ENCODE measurements at regions not wholly inside any gene's neighbourhood (a gene's known extent, or its start where the extent isn't known, plus 50 kb on each side); places are given as distances from the start of the nearest gene placed in this dataset.

DNA sequence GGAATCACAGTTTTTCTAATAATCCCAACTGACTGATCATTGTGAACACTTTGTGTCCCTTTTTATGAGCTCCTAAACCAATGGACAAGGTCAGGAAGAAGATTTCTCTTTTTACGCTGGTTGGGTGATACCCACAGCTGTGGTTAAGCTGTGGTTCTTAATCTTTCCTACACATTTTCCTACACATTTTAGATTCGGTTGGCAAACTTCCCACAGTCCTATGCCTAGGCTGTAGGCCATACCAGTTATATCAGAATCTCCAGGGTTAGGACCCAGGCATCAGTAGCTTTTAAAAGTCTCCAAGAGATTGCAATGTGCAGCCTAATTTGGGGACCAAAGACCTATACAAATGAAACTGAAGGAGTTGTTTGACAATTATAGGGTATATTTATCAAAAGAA, 203.0 kb downstream of the SP3 start:
- H3K4me1 ChIP-seq (ENCODE audit: insufficient read depth, low read length), result no peaks in the 10 kb centered on the region
- no peaks in the 10 kb centered on the region for H3F3A ChIP-seq (ENCODE audit: low read length, unreplicated experiment)
- H3K9me2 ChIP-seq (replicated peaks; ENCODE audit: low read length), result no peaks in the 10 kb centered on the region
- H3K9me3 ChIP-seq (ENCODE audit: low read length), result no peaks in the 10 kb centered on the region
- ATAC-seq, result no peak
- no peaks in the 10 kb centered on the region for H4K20me1 ChIP-seq (ENCODE audit: low read length)
- H3K36me3 ChIP-seq (ENCODE audit: low read depth, low read length), result no peaks in the 10 kb centered on the region
- intact Hi-C loops (cut with micrococcal nuclease), result no loop called here
- no peak overlapping the region for H2AFZ ChIP-seq (ENCODE audit: low read length)
- BruUV-seq (replicated peaks), result no TSS peak
- CTCF ChIA-PET, result no interaction called here
- H3K4me2 ChIP-seq (ENCODE audit: low read length), result no peak overlapping the region
- no peak overlapping the region for H3K9ac ChIP-seq (ENCODE audit: low read length)
- POLR2A ChIA-PET (ENCODE audit: unreplicated experiment), result no interaction called here
- H3K27ac ChIP-seq (ENCODE audit: low read length), result no peak overlapping the region
- no peak overlapping the region for H3K4me3 ChIP-seq (ENCODE audit: low read length)
- no peaks in the 10 kb centered on the region for H3K27me3 ChIP-seq (ENCODE audit: low read length)
- no peaks in the 10 kb centered on the region for H3K79me2 ChIP-seq (ENCODE audit: low read length)
- TF ChIP-seq EZH2 (IDR thresholded peaks at IDR 0.05; ENCODE audit: low read length, unreplicated experiment) (no peak), EZH2phosphoT487 (IDR thresholded peaks at IDR 0.05; ENCODE audit: borderline replicate concordance, low read length) (no peak)
- DNase-seq, result no peak

DNA sequence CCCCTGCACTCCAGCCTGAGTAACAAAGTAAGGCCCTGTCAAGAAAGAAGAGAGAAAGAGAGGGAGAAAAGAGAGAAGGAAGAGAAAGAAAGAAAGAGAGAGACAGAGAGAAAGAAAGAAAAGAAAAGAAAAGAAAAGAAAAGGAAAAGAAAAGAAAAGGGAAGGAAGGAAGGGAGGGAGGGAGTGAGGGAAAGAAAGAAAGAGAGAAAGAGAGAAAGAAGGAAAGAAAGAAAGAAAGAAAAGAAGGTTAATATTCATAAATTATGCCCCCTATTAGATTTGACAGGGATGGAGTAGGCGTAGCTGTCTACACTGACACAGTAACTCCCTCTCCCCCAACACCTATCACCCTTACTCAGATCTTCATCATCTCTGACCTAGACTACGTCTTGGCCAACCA, 202.3 kb downstream of the SP3 start:
- Histone ChIP-seq H3K9me2 (replicated peaks; ENCODE audit: low read length) (no peaks in the 10 kb centered on the region), H3K4me3 (ENCODE audit: low read length) (no peak overlapping the region), H3K9ac (ENCODE audit: low read length) (no peak overlapping the region), H3F3A (ENCODE audit: low read length, unreplicated experiment) (no peaks in the 10 kb centered on the region), H3K79me2 (ENCODE audit: low read length) (no peaks in the 10 kb centered on the region), H4K20me1 (ENCODE audit: low read length) (no peaks in the 10 kb centered on the region), H2AFZ (ENCODE audit: low read length) (no peak overlapping the region), H3K4me1 (ENCODE audit: insufficient read depth, low read length) (no peaks in the 10 kb centered on the region), H3K36me3 (ENCODE audit: low read depth, low read length) (no peaks in the 10 kb centered on the region), H3K27ac (ENCODE audit: low read length) (no peak overlapping the region), H3K4me2 (ENCODE audit: low read length) (no peak overlapping the region), H3K27me3 (ENCODE audit: low read length) (no peaks in the 10 kb centered on the region), H3K9me3 (ENCODE audit: low read length) (no peaks in the 10 kb centered on the region)
- CTCF ChIA-PET, result no interaction called here
- ATAC-seq (no peak), DNase-seq (no peak)
- BruUV-seq (replicated peaks), result no TSS peak
- intact Hi-C loops (cut with micrococcal nuclease), result no loop called here
- POLR2A ChIA-PET (ENCODE audit: unreplicated experiment), result no interaction called here
- TF ChIP-seq EZH2 (IDR thresholded peaks at IDR 0.05; ENCODE audit: low read length, unreplicated experiment), result no peak
- no peak for TF ChIP-seq EZH2phosphoT487 (IDR thresholded peaks at IDR 0.05; ENCODE audit: borderline replicate concordance, low read length)
- TF ChIP-seq, protein P1, sequence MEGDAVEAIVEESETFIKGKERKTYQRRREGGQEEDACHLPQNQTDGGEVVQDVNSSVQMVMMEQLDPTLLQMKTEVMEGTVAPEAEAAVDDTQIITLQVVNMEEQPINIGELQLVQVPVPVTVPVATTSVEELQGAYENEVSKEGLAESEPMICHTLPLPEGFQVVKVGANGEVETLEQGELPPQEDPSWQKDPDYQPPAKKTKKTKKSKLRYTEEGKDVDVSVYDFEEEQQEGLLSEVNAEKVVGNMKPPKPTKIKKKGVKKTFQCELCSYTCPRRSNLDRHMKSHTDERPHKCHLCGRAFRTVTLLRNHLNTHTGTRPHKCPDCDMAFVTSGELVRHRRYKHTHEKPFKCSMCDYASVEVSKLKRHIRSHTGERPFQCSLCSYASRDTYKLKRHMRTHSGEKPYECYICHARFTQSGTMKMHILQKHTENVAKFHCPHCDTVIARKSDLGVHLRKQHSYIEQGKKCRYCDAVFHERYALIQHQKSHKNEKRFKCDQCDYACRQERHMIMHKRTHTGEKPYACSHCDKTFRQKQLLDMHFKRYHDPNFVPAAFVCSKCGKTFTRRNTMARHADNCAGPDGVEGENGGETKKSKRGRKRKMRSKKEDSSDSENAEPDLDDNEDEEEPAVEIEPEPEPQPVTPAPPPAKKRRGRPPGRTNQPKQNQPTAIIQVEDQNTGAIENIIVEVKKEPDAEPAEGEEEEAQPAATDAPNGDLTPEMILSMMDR (conservative IDR thresholded peaks at IDR 0.05; ENCODE audit: low read depth, low read length), result no peak

DNA sequence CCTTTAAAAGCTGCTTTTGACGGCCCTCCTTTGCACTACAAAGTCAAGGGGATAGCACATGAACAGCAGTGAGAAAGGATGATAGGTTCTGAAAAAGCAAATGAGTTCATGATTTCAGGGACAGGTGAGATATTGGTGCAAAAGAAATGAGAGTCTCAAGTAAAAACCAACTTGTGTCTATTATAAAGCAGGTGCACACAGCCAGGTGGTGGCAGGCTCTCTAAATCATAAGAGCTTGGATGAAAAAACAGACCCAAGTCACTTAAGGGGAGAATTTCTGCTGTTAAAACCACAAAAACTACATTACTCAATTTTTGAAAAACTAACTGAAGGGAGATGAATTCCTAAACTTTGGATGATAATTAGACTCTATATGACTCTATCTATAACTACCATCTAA, 201.5 kb downstream of the SP3 start:
- Histone ChIP-seq H3K4me3 (ENCODE audit: low read length) (no peak overlapping the region), H2AFZ (ENCODE audit: low read length) (no peak overlapping the region), H3K9me2 (replicated peaks; ENCODE audit: low read length) (no peaks in the 10 kb centered on the region), H3F3A (ENCODE audit: low read length, unreplicated experiment) (no peaks in the 10 kb centered on the region), H3K79me2 (ENCODE audit: low read length) (no peaks in the 10 kb centered on the region), H3K4me1 (ENCODE audit: insufficient read depth, low read length) (no peaks in the 10 kb centered on the region), H3K9me3 (ENCODE audit: low read length) (no peaks in the 10 kb centered on the region), H3K9ac (ENCODE audit: low read length) (no peak overlapping the region), H3K27ac (ENCODE audit: low read length) (no peak overlapping the region), H3K36me3 (ENCODE audit: low read depth, low read length) (no peaks in the 10 kb centered on the region), H4K20me1 (ENCODE audit: low read length) (no peaks in the 10 kb centered on the region), H3K4me2 (ENCODE audit: low read length) (no peak overlapping the region), H3K27me3 (ENCODE audit: low read length) (no peaks in the 10 kb centered on the region)
- TF ChIP-seq EZH2phosphoT487 (IDR thresholded peaks at IDR 0.05; ENCODE audit: borderline replicate concordance, low read length) (no peak), EZH2 (IDR thresholded peaks at IDR 0.05; ENCODE audit: low read length, unreplicated experiment) (no peak)
- TF ChIP-seq, protein P1 (conservative IDR thresholded peaks at IDR 0.05; ENCODE audit: low read depth, low read length), result no peak
- ChIA-PET CTCF (no interaction called here), POLR2A (ENCODE audit: unreplicated experiment) (no interaction called here)
- BruUV-seq (replicated peaks), result no TSS peak
- intact Hi-C loops (cut with micrococcal nuclease), result no loop called here
- ATAC-seq (no peak), DNase-seq (no peak)

All from PC-3 (cell line).